A673 (cell line): ENCODE measurements at regions not wholly inside any gene's neighbourhood (a gene's known extent, or its start where the extent isn't known, plus 50 kb on each side); places are given as distances from the start of the nearest gene placed in this dataset.

Experiments used
- BruUV-seq: library from RNA; stranded (reverse); fragments of 400-500 nt; replicated peaks from 2 replicates; lab custom pipeline; 2021; lab: Mats Ljungman, UMichigan
- CTCF ChIA-PET: fragments of 300-600 bp; sonication (Branson Sonifier 250); formaldehyde crosslinking; loops from one replicate; lab custom pipeline; 2022; ENCODE audit warnings: antibody characterized with exemption; lab: Charles Lee
- POLR2A ChIA-PET: fragments of 300-600 bp; sonication (Branson Sonifier 250); formaldehyde crosslinking; loops from one replicate; lab custom pipeline; 2022; ENCODE audit warnings: antibody characterized with exemption; ENCODE audit not compliant: low non-redundant PET; lab: Charles Lee
- DNase-seq: peaks from one replicate; pipeline ENCODE4 v3.0.0-alpha.2; 2015; ENCODE audit warnings: low spot score
- H3K27ac ChIP-seq: fragments of 200-600 bp; sonication (generic); 2 replicates; pipeline ENCODE4 v1.5.1; 2016; ENCODE audit warnings: mixed run types, low read depth, mild to moderate bottlenecking, mixed read lengths, antibody characterized with exemption, low read length; ENCODE audit not compliant: poor library complexity, severe bottlenecking
- H3K27me3 ChIP-seq: fragments of 200-600 bp; sonication (generic); replicated peaks from 2 replicates; pipeline ENCODE4 v1.6.1; 2017; ENCODE audit warnings: mixed run types, low read depth, mild to moderate bottlenecking, mixed read lengths, antibody characterized with exemption, low read length; ENCODE audit not compliant: insufficient read depth, poor library complexity
- H3K36me3 ChIP-seq: fragments of 200-600 bp; sonication (generic); 2 replicates; pipeline ENCODE4 v1.6.1; 2016; ENCODE audit warnings: mixed run types, mild to moderate bottlenecking, mixed read lengths, antibody characterized with exemption, low read length; ENCODE audit not compliant: insufficient read depth, poor library complexity, severe bottlenecking
- H3K4me1 ChIP-seq: fragments of 200-600 bp; sonication (generic); 2 replicates; pipeline ENCODE4 v1.6.1; 2017; ENCODE audit warnings: mixed run types, mild to moderate bottlenecking, mixed read lengths, antibody characterized with exemption, low read length; ENCODE audit not compliant: insufficient read depth, poor library complexity, severe bottlenecking
- H3K4me3 ChIP-seq: fragments of 200-600 bp; sonication (generic); 2 replicates; pipeline ENCODE4 v1.5.1; 2016; ENCODE audit warnings: low read depth, mixed run types, mild to moderate bottlenecking, mixed read lengths, low read length; ENCODE audit not compliant: poor library complexity, severe bottlenecking
- H3K9me3 ChIP-seq: fragments of 200-600 bp; sonication (generic); 2 replicates; pipeline ENCODE4 v1.6.1; 2016; ENCODE audit warnings: mixed run types, low read depth, mild to moderate bottlenecking, mixed read lengths, antibody characterized with exemption, low read length; ENCODE audit not compliant: poor library complexity, severe bottlenecking
- EZH2 ChIP-seq: fragments of 200-600 bp; sonication (generic); IDR thresholded peaks from 2 replicates; pipeline ENCODE4 v1.6.1; 2017; ENCODE audit warnings: borderline replicate concordance, low read depth, mild to moderate bottlenecking, mixed read lengths, antibody characterized with exemption, low read length; ENCODE audit not compliant: poor library complexity, severe bottlenecking
- intact Hi-C: fragments of 100-400 bp; cut with micrococcal nuclease; formaldehyde crosslinking; loops from one replicate; pipeline ENCODE4 v1.10.0; 2022; ENCODE audit not compliant: unreplicated experiment
- TF ChIP-seq, protein P1 (sequence below): fragments of 300-800, 200-600 bp; sonication (generic); conservative IDR thresholded peaks from 2 replicates; pipeline ENCODE4 v1.5.1; 2017; ENCODE audit warnings: low read depth, mild to moderate bottlenecking, antibody characterized with exemption, low read length, moderate library complexity, mixed read lengths

DNA sequence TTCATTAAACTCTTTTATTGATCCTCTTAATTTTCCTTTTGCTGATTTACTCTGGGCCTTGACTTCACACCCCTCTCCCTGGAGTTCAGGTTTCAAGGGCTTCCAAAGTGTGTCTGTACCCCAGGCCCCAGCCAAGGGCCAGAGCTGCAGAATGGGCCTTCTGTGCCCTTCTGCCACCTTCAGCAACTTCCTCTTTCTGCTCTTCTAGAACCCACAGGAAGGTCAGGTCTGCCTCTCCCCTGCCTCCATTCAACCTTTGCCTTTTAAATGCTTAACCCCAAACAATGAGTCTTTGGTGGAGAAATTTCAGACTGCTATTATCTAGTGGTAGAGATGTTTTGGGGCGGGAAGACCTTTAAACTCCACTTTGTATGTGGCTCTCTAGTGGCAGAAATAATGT lies 63.1 kb downstream of the TSN start:
- no peak overlapping the region for H3K4me3 ChIP-seq
- intact Hi-C loops, result loop anchor here (10.0 kb wide), 3 partner anchors 346 to 646 kb away; no protein-coding TSS in a partner anchor
- POLR2A ChIA-PET, result no interaction called here
- no peak for DNase-seq
- TF ChIP-seq EZH2, result no peak
- TF ChIP-seq, protein P1, sequence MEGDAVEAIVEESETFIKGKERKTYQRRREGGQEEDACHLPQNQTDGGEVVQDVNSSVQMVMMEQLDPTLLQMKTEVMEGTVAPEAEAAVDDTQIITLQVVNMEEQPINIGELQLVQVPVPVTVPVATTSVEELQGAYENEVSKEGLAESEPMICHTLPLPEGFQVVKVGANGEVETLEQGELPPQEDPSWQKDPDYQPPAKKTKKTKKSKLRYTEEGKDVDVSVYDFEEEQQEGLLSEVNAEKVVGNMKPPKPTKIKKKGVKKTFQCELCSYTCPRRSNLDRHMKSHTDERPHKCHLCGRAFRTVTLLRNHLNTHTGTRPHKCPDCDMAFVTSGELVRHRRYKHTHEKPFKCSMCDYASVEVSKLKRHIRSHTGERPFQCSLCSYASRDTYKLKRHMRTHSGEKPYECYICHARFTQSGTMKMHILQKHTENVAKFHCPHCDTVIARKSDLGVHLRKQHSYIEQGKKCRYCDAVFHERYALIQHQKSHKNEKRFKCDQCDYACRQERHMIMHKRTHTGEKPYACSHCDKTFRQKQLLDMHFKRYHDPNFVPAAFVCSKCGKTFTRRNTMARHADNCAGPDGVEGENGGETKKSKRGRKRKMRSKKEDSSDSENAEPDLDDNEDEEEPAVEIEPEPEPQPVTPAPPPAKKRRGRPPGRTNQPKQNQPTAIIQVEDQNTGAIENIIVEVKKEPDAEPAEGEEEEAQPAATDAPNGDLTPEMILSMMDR, result no peak
- H3K36me3 ChIP-seq, result no peaks in the 10 kb centered on the region
- no TSS peak for BruUV-seq
- H3K9me3 ChIP-seq, result no peaks in the 10 kb centered on the region
- no peaks in the 10 kb centered on the region for H3K27me3 ChIP-seq
- H3K4me1 ChIP-seq, result no peaks in the 10 kb centered on the region
- H3K27ac ChIP-seq, result no peak overlapping the region
- CTCF ChIA-PET, result no interaction called here

DNA sequence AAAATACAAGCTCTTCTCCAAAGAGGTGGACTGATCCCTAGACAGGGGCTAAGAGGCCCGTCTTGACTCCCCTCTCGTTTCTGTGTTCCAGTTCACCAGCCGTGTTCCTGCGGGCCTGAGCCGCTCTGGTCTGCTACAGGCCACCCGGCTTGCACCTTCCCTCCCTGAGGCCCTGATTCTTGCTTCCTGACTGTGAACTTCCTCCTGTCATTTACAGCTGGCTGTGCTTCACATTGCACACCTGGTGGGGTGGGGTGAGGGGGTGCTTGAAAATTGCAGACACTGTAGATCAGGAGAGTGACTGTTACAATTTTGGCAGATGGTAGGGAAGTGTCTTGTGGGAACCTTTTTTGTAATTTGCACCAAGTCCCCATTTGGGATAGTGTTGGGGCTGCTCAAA lies 64.4 kb downstream of the TSN start:
- DNase-seq, result no peak
- no peaks in the 10 kb centered on the region for H3K9me3 ChIP-seq
- POLR2A ChIA-PET, result no interaction called here
- no peaks in the 10 kb centered on the region for H3K36me3 ChIP-seq
- H3K27ac ChIP-seq, result no peak overlapping the region
- CTCF ChIA-PET, result no interaction called here
- intact Hi-C loops, result loop anchor here (10.0 kb wide), 3 partner anchors 345 to 645 kb away; no protein-coding TSS in a partner anchor
- no peaks in the 10 kb centered on the region for H3K27me3 ChIP-seq
- no peak for TF ChIP-seq EZH2
- TF ChIP-seq, protein P1, result no peak
- H3K4me3 ChIP-seq, result no peak overlapping the region
- H3K4me1 ChIP-seq, result no peaks in the 10 kb centered on the region
- no TSS peak for BruUV-seq

DNA sequence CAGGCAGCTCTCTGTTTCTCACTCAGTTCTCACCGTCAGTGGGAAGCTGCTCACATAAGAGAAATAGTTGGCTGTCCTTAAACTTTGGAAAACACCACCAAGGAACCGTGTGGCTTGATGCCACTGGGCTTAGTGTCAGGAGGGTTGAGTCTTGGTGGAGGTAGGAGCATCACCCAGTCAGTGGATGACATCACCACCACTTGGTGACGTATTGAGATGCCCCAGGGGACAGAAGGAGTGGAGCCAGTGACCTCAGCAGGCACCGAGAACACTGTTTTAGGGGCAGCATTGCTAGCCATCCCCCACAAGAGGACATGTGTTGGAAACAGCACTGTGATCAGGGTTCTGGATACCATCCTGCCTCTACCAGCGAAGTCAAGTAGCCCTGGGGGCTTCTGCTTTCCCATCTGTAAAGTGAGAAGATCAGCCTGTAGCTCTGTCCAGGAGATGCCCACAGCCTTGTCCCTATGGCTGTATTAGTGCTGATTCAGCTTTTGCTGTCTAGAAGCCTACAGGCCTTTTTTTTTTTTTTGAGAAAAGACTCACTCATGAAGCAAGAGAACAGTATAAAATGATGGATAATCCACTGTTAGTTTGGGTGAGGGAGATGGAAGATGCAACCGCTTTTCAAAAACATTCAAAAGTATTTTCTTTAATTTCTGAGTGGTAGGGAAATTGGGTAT lies 66.2 kb downstream of the TSN start:
- H3K27ac ChIP-seq, result no peak overlapping the region
- POLR2A ChIA-PET, result no interaction called here
- no peaks in the 10 kb centered on the region for H3K4me1 ChIP-seq
- no TSS peak for BruUV-seq
- intact Hi-C loops, result no loop called here
- H3K4me3 ChIP-seq, result no peak overlapping the region
- H3K27me3 ChIP-seq, result no peaks in the 10 kb centered on the region
- no peak for DNase-seq
- TF ChIP-seq EZH2, result no peak
- TF ChIP-seq, protein P1, result no peak
- H3K9me3 ChIP-seq, result no peaks in the 10 kb centered on the region
- H3K36me3 ChIP-seq, result no peaks in the 10 kb centered on the region
- CTCF ChIA-PET, result interaction anchor here (0.6 kb wide), 1 partner anchor 464 kb away, joined by 3 read pairs; no protein-coding TSS in a partner anchor
